Ascending aorta (tissue), 2 donors: ENCODE measurements at regions not wholly inside any gene's neighbourhood (a gene's known extent, or its start where the extent isn't known, plus 50 kb on each side); places are given as distances from the start of the nearest gene placed in this dataset.

Experiments
- DNase-seq, 2 donors: peaks; one replicate each; pipeline ENCODE4 v3.0.0-alpha.2; 2019; ENCODE audit warnings: low spot score in 2 of 2
- H3K27ac ChIP-seq, 2 donors: fragments of 200-600 bp; sonication (generic); one replicate each; pipeline ENCODE4 v1.5.1; 2016 to 2017; ENCODE audit warnings: mild to moderate bottlenecking in 1 of 2
- H3K27me3 ChIP-seq: fragments of 200-600 bp; sonication (generic); one replicate; pipeline ENCODE4 v1.5.1; 2017
- H3K36me3 ChIP-seq, 2 donors: fragments of 200-600 bp; sonication (generic); one replicate each; pipeline ENCODE4 v1.5.1; 2016
- H3K4me1 ChIP-seq, 2 donors: fragments of 200-600 bp; sonication (generic); one replicate each; pipeline ENCODE4 v1.5.1; 2016 to 2017; ENCODE audit warnings: mild to moderate bottlenecking in 1 of 2
- H3K4me3 ChIP-seq, 2 donors: fragments of 200-600 bp; sonication (generic); one replicate each; pipeline ENCODE4 v1.5.1; 2016 to 2017; ENCODE audit warnings: mild to moderate bottlenecking in 1 of 2
- H3K9me3 ChIP-seq, 2 donors: fragments of 200-600 bp; sonication (generic); one replicate each; pipeline ENCODE4 v1.5.1; 2016
- CTCF ChIP-seq, 3 experiments: fragments of 200-600 bp in 2 of 3; fragments of 450-650 bp in 1 of 3; sonication (generic) in 2 of 3; IDR thresholded peaks; one replicate each; pipeline ENCODE4 v1.5.1; 2016 to 2019; ENCODE audit warnings: antibody characterized with exemption in 3 of 3, mild to moderate bottlenecking in 1 of 3, moderate library complexity in 1 of 3
- intact Hi-C: fragments of 100-400 bp; cut with DNase I; formaldehyde crosslinking; loops from one replicate; pipeline ENCODE4 v1.15.1; 2023

DNA sequence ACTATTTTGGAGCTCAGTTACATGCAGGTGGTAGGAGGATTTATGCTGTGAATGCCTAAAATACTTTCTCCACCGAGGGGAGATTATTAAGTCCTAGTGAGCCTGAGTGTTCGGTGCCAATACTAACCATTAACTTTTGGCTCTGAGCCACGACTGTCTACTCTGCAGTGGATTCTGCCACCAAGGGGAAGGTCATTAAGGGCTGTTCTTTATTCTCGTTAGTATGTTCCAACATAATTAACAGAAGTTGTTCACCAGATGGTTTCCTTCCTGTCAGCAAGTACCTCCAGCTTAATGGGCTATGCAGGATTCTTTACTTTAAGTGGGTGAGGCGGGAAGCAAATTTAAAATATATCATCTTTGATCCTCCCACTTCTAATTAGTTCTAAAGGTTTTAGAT is 326.3 kb downstream of the BMP4 start:
- H3K27ac ChIP-seq: no peak overlapping the region
- intact Hi-C loops: no loop called here
- no peaks in the 10 kb centered on the region for H3K36me3 ChIP-seq
- no peaks in the 10 kb centered on the region for H3K4me1 ChIP-seq
- DNase-seq: no peak
- no peak overlapping the region for H3K4me3 ChIP-seq
- no peaks in the 10 kb centered on the region for H3K27me3 ChIP-seq
- no peak for TF ChIP-seq CTCF (IDR thresholded peaks at IDR 0.05)
- no peaks in the 10 kb centered on the region for H3K9me3 ChIP-seq

DNA sequence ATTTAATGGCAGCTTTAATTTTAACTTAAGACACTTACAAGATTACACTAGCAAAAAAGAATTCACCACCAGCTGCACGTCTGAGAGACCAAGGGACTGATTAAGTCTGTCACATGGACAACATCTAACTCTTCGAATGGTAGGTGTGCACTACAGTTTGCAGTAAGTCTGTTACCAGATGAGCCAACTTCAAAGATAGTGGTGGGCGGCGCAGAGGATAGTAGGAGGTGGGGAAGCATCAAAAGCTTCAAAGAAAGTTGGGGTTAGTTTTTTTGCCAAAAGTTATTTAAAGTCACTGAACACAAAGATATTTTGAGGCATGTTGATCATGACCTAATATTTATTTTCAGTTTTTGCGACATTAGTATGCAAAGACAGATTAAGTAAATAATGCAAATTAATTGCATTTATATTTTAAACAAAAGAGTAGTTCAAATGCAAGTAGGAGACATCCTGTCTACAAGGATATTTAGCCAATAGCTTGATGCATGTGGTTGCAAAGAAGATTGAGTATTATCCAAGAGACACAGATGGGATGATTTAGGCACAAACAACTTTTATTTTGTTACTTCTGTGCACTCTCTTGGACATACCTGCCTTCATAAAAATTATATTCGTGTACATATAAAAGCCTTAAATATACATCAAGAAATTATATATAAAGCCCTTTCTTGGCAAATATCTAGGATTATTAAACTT is 327.7 kb downstream of the BMP4 start:
- TF ChIP-seq CTCF (IDR thresholded peaks at IDR 0.05): no peak
- H3K4me1 ChIP-seq: no peaks in the 10 kb centered on the region
- no peak overlapping the region for H3K27ac ChIP-seq
- intact Hi-C loops: no loop called here
- no peaks in the 10 kb centered on the region for H3K27me3 ChIP-seq
- no peaks in the 10 kb centered on the region for H3K36me3 ChIP-seq
- no peaks in the 10 kb centered on the region for H3K9me3 ChIP-seq
- no peak for DNase-seq
- H3K4me3 ChIP-seq: no peak overlapping the region

GRCh38 chr14:53628261-53628660 is 328.4 kb downstream of the BMP4 start:
- DNase-seq: no peak
- no peaks in the 10 kb centered on the region for H3K4me1 ChIP-seq
- no peaks in the 10 kb centered on the region for H3K36me3 ChIP-seq
- H3K27me3 ChIP-seq: no peaks in the 10 kb centered on the region
- no peaks in the 10 kb centered on the region for H3K9me3 ChIP-seq
- intact Hi-C loops: no loop called here
- no peak for TF ChIP-seq CTCF (IDR thresholded peaks at IDR 0.05)
- H3K27ac ChIP-seq: no peak overlapping the region
- no peak overlapping the region for H3K4me3 ChIP-seq

GRCh38 chr14:53626761-53627160 is 329.9 kb downstream of the BMP4 start:
- Histone ChIP-seq H3K9me3 (no peaks in the 10 kb centered on the region), H3K4me3 (no peak overlapping the region), H3K27me3 (no peaks in the 10 kb centered on the region), H3K36me3 (no peaks in the 10 kb centered on the region), H3K4me1 (no peaks in the 10 kb centered on the region), H3K27ac (no peak overlapping the region)
- intact Hi-C loops: no loop called here
- DNase-seq: no peak
- TF ChIP-seq CTCF (IDR thresholded peaks at IDR 0.05): no peak

GRCh38 chr14:53622447-53622846 is 334.2 kb downstream of the BMP4 start:
- Histone ChIP-seq H3K9me3 (no peaks in the 10 kb centered on the region), H3K4me3 (no peak overlapping the region), H3K27me3 (no peaks in the 10 kb centered on the region), H3K4me1 (no peaks in the 10 kb centered on the region), H3K27ac (no peak overlapping the region), H3K36me3 (no peaks in the 10 kb centered on the region)
- TF ChIP-seq CTCF (IDR thresholded peaks at IDR 0.05): no peak
- DNase-seq: no peak
- intact Hi-C loops: no loop called here

- Histone ChIP-seq H3K27ac (no peak overlapping the region), H3K9me3 (no peaks in the 10 kb centered on the region), H3K4me1 (no peaks in the 10 kb centered on the region), H3K27me3 (no peaks in the 10 kb centered on the region), H3K4me3 (no peak overlapping the region), H3K36me3 (no peaks in the 10 kb centered on the region)
- TF ChIP-seq CTCF (IDR thresholded peaks at IDR 0.05): no peak
- no peak for DNase-seq
- intact Hi-C loops: no loop called here
These were observed 334.7 kb downstream of the BMP4 start for GRCh38 chr14:53621921-53622320.
